Mucosa of descending colon (tissue), 3 donors: ENCODE measurements at regions not wholly inside any gene's neighbourhood (a gene's known extent, or its start where the extent isn't known, plus 50 kb on each side); places are given as distances from the start of the nearest gene placed in this dataset.
"Not testable (repeated sequence)": the region's sequence is repeated elsewhere in the genome, so short reads cannot be mapped to it uniquely, and the experiment has no call there.

Experiments
- ATAC-seq: fragments of 200-7000 bp; cut with Tn5 transposase; one replicate; pipeline ENCODE4 v1.9.1; 2020; ENCODE audit warnings: mild to moderate bottlenecking, moderate library complexity
- DNase-seq, 3 donors: peaks; one replicate each; pipeline ENCODE4 v3.0.0-alpha.2; 2020
- H3K36me3 ChIP-seq: fragments of 200-600 bp; one replicate; pipeline ENCODE4 v1.8.0; 2021; ENCODE audit warnings: low read depth, mild to moderate bottlenecking
- H3K4me1 ChIP-seq: fragments of 200-600 bp; one replicate; pipeline ENCODE4 v1.8.0; 2021; ENCODE audit warnings: low read depth, mild to moderate bottlenecking
- H3K4me3 ChIP-seq: fragments of 200-600 bp; one replicate; pipeline ENCODE4 v1.8.0; 2021; ENCODE audit warnings: mild to moderate bottlenecking
- H3K9me3 ChIP-seq: fragments of 200-600 bp; one replicate; pipeline ENCODE4 v1.8.0; 2021; ENCODE audit warnings: mild to moderate bottlenecking
- CTCF ChIP-seq: fragments of 200-600 bp; IDR thresholded peaks from one replicate; pipeline ENCODE4 v1.8.0; 2022; ENCODE audit warnings: antibody characterized with exemption, mild to moderate bottlenecking
- intact Hi-C, 2 donors: fragments of 100-400 bp; cut with DNase I in 1 of 2; cut with micrococcal nuclease in 1 of 2; formaldehyde crosslinking; loops; one replicate each; pipeline versions ENCODE4 v1.11.0 to v1.11.1; 2022; cut with DNase I, micrococcal nuclease
- donor health status: DM: no; HTN: no; CAD: no; lungs with moderate emphysema.
- donor health status: DM: no; HTN: no; CAD: no.
- donor health status: DM: no; HTN: yes; CAD: no.

GRCh38 chr3:110521019-110521418, 550.6 kb upstream of the NECTIN3 start:
- no peak overlapping the region for H3K4me3 ChIP-seq
- ATAC-seq (no peak), DNase-seq (no peak)
- no peaks in the 10 kb centered on the region for H3K9me3 ChIP-seq
- intact Hi-C loops = no loop called here
- no peak for TF ChIP-seq CTCF
- no peaks in the 10 kb centered on the region for H3K4me1 ChIP-seq
- H3K36me3 ChIP-seq = no peaks in the 10 kb centered on the region

DNA sequence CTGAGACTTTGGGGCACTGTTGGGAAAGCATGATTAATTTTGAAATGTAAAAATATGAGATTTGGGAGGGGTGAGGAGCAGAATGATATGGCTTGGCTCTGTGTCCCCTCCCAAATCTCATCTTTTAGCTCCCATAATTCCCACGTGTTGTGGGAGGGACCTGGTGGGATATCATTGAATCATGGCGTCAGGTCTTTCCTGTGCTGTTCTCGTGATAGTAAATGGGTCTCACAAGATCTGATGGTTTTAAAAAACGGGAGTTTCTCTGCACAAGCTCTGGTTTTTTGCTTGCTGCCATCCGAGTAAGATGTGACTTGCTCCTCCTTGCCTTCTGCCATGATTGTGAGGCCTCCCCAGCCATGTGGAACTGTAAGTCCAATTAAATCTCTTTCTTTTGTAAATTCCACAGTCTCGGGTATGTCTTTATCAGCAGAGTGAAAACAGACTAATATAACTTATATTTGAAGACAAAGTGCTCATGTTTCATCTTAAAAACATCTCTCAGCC, 546.0 kb upstream of the NECTIN3 start:
- H3K4me3 ChIP-seq, H3K9me3 ChIP-seq, intact Hi-C loops, ATAC-seq, H3K36me3 ChIP-seq, DNase-seq, H3K4me1 ChIP-seq: not testable (repeated sequence)

DNA sequence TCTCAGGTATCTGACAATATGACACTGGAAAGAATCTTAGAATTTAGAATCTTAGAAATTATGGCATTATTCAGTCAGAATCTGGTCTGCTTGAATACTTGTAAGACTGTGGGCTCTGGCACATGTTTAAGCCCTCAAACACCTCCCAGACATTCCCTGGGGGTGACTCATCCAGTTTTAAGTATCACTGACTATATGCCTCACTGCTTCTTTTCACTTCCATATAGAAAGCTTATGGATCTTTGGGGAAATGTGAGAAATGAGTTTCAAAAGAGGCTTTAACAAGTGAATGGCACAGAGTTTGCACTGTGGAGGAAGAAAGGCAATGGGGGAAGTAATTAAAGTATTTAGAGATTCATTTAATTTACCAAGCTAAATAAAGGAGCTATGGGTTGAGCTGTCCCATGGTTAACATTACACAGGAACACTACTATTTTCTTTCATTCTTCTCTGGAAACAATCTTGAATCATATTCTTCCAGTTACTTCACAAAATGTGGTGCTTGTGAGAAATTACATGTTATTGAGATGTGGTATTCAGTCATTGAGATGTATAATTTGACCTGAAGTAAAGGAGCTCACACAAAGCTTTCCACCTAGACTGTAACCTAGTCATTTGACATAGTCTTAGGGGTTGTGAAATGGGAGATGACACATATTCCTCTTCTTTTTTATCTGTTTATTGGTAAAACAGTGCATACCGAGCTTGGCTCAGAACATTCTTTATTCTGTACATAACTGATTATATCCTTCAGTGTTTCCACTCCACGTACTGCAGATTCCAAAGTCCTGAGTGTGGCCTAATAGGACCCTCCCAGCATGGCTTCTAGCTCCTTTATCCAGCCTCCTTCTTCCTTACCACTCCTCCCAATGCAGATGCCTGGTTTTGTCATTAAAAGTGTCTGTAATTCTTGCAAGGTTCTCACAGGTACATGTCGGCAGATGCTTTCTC, 544.6 kb upstream of the NECTIN3 start:
- TF ChIP-seq CTCF = no peak
- no peaks in the 10 kb centered on the region for H3K4me1 ChIP-seq
- ATAC-seq (no peak), DNase-seq (no peak)
- H3K36me3 ChIP-seq = no peaks in the 10 kb centered on the region
- H3K9me3 ChIP-seq = no peaks in the 10 kb centered on the region
- intact Hi-C loops = no loop called here
- no peak overlapping the region for H3K4me3 ChIP-seq

GRCh38 chr3:110528305-110529121, 543.1 kb upstream of the NECTIN3 start:
- no peak for ATAC-seq
- no peaks in the 10 kb centered on the region for H3K36me3 ChIP-seq
- intact Hi-C loops = no loop called here
- H3K4me1 ChIP-seq = no peaks in the 10 kb centered on the region
- no peak overlapping the region for H3K4me3 ChIP-seq
- H3K9me3 ChIP-seq = no peaks in the 10 kb centered on the region
- no peak for DNase-seq
- no peak for TF ChIP-seq CTCF

DNA sequence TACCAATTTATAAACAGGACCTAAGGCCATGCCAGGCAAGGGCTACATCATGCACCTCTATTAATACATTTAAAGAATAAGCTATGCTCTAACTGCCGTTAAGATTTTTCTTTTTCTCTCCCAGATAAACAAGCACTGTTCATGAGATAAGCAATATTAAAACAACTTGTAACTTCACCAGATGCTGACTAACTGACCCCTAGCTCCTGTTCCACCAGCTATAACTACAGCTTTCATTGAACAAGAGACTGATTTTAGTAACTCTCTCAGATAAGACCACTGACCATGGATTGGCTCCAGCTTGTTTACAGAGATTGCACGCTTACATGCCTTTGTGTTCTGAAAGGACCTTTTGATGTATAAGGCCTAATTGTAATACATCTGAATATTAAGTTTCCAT, 540.7 kb upstream of the NECTIN3 start:
- ATAC-seq = no peak
- intact Hi-C loops = no loop called here

More for the DNA sequence above, 540.7 kb upstream of the NECTIN3 start:
- H3K4me3 ChIP-seq = no peak overlapping the region
- DNase-seq = no peak
- H3K4me1 ChIP-seq = no peaks in the 10 kb centered on the region
- no peaks in the 10 kb centered on the region for H3K9me3 ChIP-seq
- TF ChIP-seq CTCF = no peak
- H3K36me3 ChIP-seq = no peaks in the 10 kb centered on the region
